Adrenal gland (tissue), 9 donors: ENCODE measurements at regions not wholly inside any gene's neighbourhood (a gene's known extent, or its start where the extent isn't known, plus 50 kb on each side); places are given as distances from the start of the nearest gene placed in this dataset.

ENCODE experiments used
- DNase-seq, 7 donors: peaks; one replicate each; pipeline ENCODE4 v3.0.0-alpha.2; 2019 to 2020
- H3K27ac ChIP-seq, 5 donors: fragments of 200-600 bp; sonication (generic) in 4 of 5; 1 replicate in 3 of 5; 2 replicates in 2 of 5; pipeline versions ENCODE4 v1.5.1 to v1.8.0; 2016 to 2020; ENCODE audit warnings: mild to moderate bottlenecking in 1 of 5
- H3K27me3 ChIP-seq: fragments of 200-600 bp; 2 replicates; pipeline ENCODE4 v1.8.0; 2021
- H3K36me3 ChIP-seq, 2 donors: fragments of 200-600 bp; replicated peaks in 1 of 2; 1 replicate in 1 of 2; 2 replicates in 1 of 2; pipeline versions ENCODE4 v1.5.1 to v1.8.0; 2018 to 2022
- H3K4me1 ChIP-seq, 2 donors: fragments of 200-600 bp; replicated peaks in 1 of 2; 1 replicate in 1 of 2; 2 replicates in 1 of 2; pipeline versions ENCODE4 v1.5.1 to v1.8.0; 2018 to 2021
- H3K4me3 ChIP-seq, 4 donors: fragments of 200-600 bp; sonication (generic) in 3 of 4; one replicate each; pipeline ENCODE4 v1.5.1; 2016 to 2018
- H3K9me3 ChIP-seq, 3 donors: fragments of 200-600 bp; sonication (generic) in 1 of 3; replicated peaks in 1 of 3; 1 replicate in 2 of 3; 2 replicates in 1 of 3; pipeline versions ENCODE4 v1.5.1 to v1.8.0; 2016 to 2021
- POLR2A ChIP-seq, 2 donors: fragments of 450-650 bp; IDR thresholded peaks; one replicate each; pipeline ENCODE4 v1.6.1; 2017; ENCODE audit warnings: antibody characterized with exemption in 2 of 2, mild to moderate bottlenecking in 2 of 2, moderate library complexity in 1 of 2
- WGBS, 4 donors: extraction: QIAGEN DNeasy Blood & Tissue Kit in 2 of 4; methylation state at CpG; one replicate each; pipeline versions ENCODE4 v1.1.5 to v1.1.7; 2013 to 2017; 5-methylcytosine and 5-hydroxymethylcytosine counted together
- intact Hi-C, 2 donors: fragments of 100-400 bp; cut with DNase I; formaldehyde crosslinking; loops; one replicate each; pipeline versions ENCODE4 v1.14.1 to v1.15.0; 2022 to 2023
- TF ChIP-seq, protein P1 (sequence below), 6 experiments: fragments of 450-650 bp in 4 of 6; fragments of 200-600 bp in 2 of 6; sonication (generic) in 1 of 6; IDR thresholded peaks; 1 replicate in 5 of 6; 2 replicates in 1 of 6; pipeline versions ENCODE4 v1.5.1 to v1.8.0; 2016 to 2021; ENCODE audit warnings: antibody characterized with exemption in 6 of 6, mild to moderate bottlenecking in 2 of 6, moderate library complexity in 1 of 6
- donor health status: healthy with polysubstance abuse.
- donor health status: Bipolar disorder and iron deficiency.
- donor health status: DM: yes; HTN: yes; CAD: no.
- donor health status: DM: no; HTN: no; CAD: no.
- donor health status: DM: no; HTN: no; CAD: no.

DNA sequence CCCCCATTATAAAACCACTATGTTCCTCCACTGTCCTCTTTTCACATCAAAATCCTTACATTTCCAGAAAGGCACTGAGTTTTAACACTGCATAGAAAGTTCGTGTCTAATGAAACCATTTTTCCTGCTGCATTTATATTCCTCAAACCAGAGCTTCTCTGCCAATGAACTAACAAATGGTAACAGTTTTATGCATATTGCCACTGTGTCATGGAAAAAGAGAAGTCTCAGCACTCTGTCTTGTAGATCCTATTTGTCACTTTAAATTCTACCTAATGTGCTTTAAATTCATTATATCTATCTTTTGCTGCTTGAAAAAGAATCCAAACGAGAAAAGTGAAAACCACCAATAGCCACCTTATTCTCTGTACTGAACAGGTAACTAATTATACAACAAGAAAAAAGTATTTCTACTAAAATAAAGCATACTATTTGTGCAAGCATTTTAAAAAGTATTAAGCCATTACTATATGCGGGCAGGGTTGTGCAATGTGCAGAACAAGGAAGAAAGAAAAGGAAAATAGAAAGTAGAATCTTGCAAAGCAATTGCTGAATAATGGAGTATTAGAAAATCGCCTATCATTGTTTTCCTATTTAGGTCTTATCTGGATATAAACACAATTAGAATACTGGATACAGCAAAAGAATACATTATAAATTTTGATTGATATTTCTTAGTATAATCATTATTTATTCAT is 328.9 kb downstream of the ZEB2 start:
- H3K27me3 ChIP-seq, result no peaks in the 10 kb centered on the region
- intact Hi-C loops, result no loop called here
- no peak for DNase-seq

GRCh38 chr2:144183727-144184126 is 336.2 kb downstream of the ZEB2 start:
- Histone ChIP-seq H3K27me3 (no peaks in the 10 kb centered on the region), H3K4me1 (no peaks in the 10 kb centered on the region), H3K27ac (no peak overlapping the region), H3K9me3 (no peaks in the 10 kb centered on the region), H3K36me3 (no peaks in the 10 kb centered on the region), H3K4me3 (no peak overlapping the region)
- intact Hi-C loops, result no loop called here
- DNase-seq, result no peak
- TF ChIP-seq, protein P1, sequence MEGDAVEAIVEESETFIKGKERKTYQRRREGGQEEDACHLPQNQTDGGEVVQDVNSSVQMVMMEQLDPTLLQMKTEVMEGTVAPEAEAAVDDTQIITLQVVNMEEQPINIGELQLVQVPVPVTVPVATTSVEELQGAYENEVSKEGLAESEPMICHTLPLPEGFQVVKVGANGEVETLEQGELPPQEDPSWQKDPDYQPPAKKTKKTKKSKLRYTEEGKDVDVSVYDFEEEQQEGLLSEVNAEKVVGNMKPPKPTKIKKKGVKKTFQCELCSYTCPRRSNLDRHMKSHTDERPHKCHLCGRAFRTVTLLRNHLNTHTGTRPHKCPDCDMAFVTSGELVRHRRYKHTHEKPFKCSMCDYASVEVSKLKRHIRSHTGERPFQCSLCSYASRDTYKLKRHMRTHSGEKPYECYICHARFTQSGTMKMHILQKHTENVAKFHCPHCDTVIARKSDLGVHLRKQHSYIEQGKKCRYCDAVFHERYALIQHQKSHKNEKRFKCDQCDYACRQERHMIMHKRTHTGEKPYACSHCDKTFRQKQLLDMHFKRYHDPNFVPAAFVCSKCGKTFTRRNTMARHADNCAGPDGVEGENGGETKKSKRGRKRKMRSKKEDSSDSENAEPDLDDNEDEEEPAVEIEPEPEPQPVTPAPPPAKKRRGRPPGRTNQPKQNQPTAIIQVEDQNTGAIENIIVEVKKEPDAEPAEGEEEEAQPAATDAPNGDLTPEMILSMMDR (IDR thresholded peaks at IDR 0.05), result no peak
- TF ChIP-seq POLR2A (IDR thresholded peaks at IDR 0.05), result no peak
- WGBS, 4 donors, result 88 to 95% (median 93%) methylated on average over 9 of the region's 9 CpGs

More for the DNA sequence above, 328.9 kb downstream of the ZEB2 start:
- Histone ChIP-seq H3K4me1 (no peaks in the 10 kb centered on the region), H3K4me3 (no peak overlapping the region), H3K36me3 (no peaks in the 10 kb centered on the region), H3K9me3 (no peaks in the 10 kb centered on the region), H3K27ac (peak overlapping the region in 1 of 5 donors; percentile 26)
- WGBS, 4 donors, result 75 to 87% (median 82%) methylated on average over 4 of the region's 4 CpGs
- TF ChIP-seq, protein P1 (IDR thresholded peaks at IDR 0.05), result no peak
- no peak for TF ChIP-seq POLR2A (IDR thresholded peaks at IDR 0.05)

GRCh38 chr2:144181001-144181400 is 338.9 kb downstream of the ZEB2 start:
- TF ChIP-seq POLR2A (IDR thresholded peaks at IDR 0.05), result no peak
- TF ChIP-seq, protein P1 (IDR thresholded peaks at IDR 0.05), result no peak
- H3K27ac ChIP-seq, result no peak overlapping the region
- H3K4me1 ChIP-seq, result no peaks in the 10 kb centered on the region
- no peak for DNase-seq
- no peaks in the 10 kb centered on the region for H3K9me3 ChIP-seq
- H3K36me3 ChIP-seq, result no peaks in the 10 kb centered on the region
- no peak overlapping the region for H3K4me3 ChIP-seq
- WGBS, 4 donors, result 68 to 78% (median 76%) methylated on average over 1 of the region's 1 CpG
- intact Hi-C loops, result no loop called here
- H3K27me3 ChIP-seq, result no peaks in the 10 kb centered on the region

DNA sequence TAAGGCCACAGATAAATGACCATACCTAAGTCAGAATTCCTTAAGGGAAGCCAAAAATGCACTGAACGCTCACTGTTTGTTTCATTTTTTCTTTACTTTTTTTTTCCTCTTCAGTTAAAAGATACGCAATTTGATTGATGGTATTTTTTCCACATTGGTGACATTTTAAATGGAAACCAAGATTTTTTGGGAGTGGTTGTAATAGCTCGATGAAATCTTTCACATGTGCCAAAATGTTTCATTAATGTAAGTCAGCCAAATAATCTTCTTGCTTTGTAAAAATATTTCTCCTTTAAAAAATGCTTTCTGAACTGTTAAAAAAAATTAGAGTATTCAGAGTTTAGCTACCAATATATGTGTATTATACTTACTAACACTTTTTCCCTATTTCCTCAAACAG is 339.8 kb downstream of the ZEB2 start:
- Histone ChIP-seq H3K36me3 (no peaks in the 10 kb centered on the region), H3K9me3 (no peaks in the 10 kb centered on the region), H3K27me3 (no peaks in the 10 kb centered on the region), H3K4me3 (no peak overlapping the region), H3K27ac (no peak overlapping the region), H3K4me1 (no peaks in the 10 kb centered on the region)
- 65 to 78% (median 75%) methylated on average over 3 of the region's 3 CpGs for WGBS, 4 donors
- TF ChIP-seq POLR2A (IDR thresholded peaks at IDR 0.05), result no peak
- TF ChIP-seq, protein P1 (IDR thresholded peaks at IDR 0.05), result no peak
- DNase-seq, result no peak
- intact Hi-C loops, result no loop called here
